Endodermal cell (in vitro differentiated cells): ENCODE measurements at regions not wholly inside any gene's neighbourhood (a gene's known extent, or its start where the extent isn't known, plus 50 kb on each side); places are given as distances from the start of the nearest gene placed in this dataset.

Experiments used
- DNase-seq: peaks from one replicate; pipeline ENCODE4 v3.0.0-alpha.2; 2017
- H3K27ac ChIP-seq: 2 replicates; pipeline ENCODE4 v1.5.1; 2013; ENCODE audit warnings: mild to moderate bottlenecking, low read depth, low read length, moderate library complexity
- H3K27me3 ChIP-seq: 2 replicates; pipeline ENCODE4 v1.6.1; 2013; ENCODE audit warnings: mild to moderate bottlenecking, low read length, moderate library complexity; ENCODE audit not compliant: insufficient read depth, control insufficient read depth, poor library complexity, severe bottlenecking
- H3K36me3 ChIP-seq: 2 replicates; pipeline ENCODE4 v1.7.0; 2013; ENCODE audit warnings: mild to moderate bottlenecking, low read length, moderate library complexity; ENCODE audit not compliant: control insufficient read depth, insufficient read depth
- H3K4me1 ChIP-seq: one replicate; pipeline ENCODE4 v1.7.0; 2013; ENCODE audit warnings: low read length; ENCODE audit not compliant: control insufficient read depth, insufficient read depth
- H3K4me3 ChIP-seq: 2 replicates; pipeline ENCODE4 v1.5.1; 2013; ENCODE audit warnings: mild to moderate bottlenecking, low read length, moderate library complexity
- H3K9ac ChIP-seq: 2 replicates; pipeline ENCODE4 v1.6.1; 2013; ENCODE audit warnings: mild to moderate bottlenecking, low read length, moderate library complexity; ENCODE audit not compliant: poor library complexity, severe bottlenecking; ENCODE audit errors: extremely low read depth
- H3K9me3 ChIP-seq: 2 replicates; pipeline ENCODE4 v1.6.1; 2013; ENCODE audit warnings: mild to moderate bottlenecking, low read length, moderate library complexity; ENCODE audit not compliant: control insufficient read depth
- H3K27ac Mint-ChIP-seq: 2 replicates; pipeline ENCODE4 v1.8.0; 2020; ENCODE audit warnings: mixed read lengths
- H3K27me3 Mint-ChIP-seq: 2 replicates; pipeline ENCODE4 v1.8.0; 2021; ENCODE audit warnings: mild to moderate bottlenecking, mixed read lengths; ENCODE audit not compliant: insufficient read depth
- H3K36me3 Mint-ChIP-seq: 2 replicates; pipeline ENCODE4 v1.8.0; 2020; ENCODE audit warnings: low read depth, mixed read lengths
- H3K4me1 Mint-ChIP-seq: 2 replicates; pipeline ENCODE4 v1.8.0; 2020; ENCODE audit warnings: mixed read lengths
- H3K4me3 Mint-ChIP-seq: 2 replicates; pipeline ENCODE4 v1.8.0; 2020; ENCODE audit warnings: mild to moderate bottlenecking, moderate library complexity, mixed read lengths
- H3K9me3 Mint-ChIP-seq: 2 replicates; pipeline ENCODE4 v1.8.0; 2020; ENCODE audit warnings: mild to moderate bottlenecking, mixed read lengths
- WGBS, 2 experiments: methylation state at CpG; one replicate each; pipeline versions ENCODE4 v1.1.5 to v1.1.7; 2013; ENCODE audit warnings: missing lambda C conversion rate in 2 of 2, mixed read lengths in 1 of 2; ENCODE audit not compliant: insufficient coverage in 1 of 2, insufficient read length in 1 of 2; 5-methylcytosine and 5-hydroxymethylcytosine counted together
- TF ChIP-seq, protein P1 (sequence below): fragments of 200-600 bp; sonication (generic); conservative IDR thresholded peaks from 2 replicates; pipeline ENCODE4 v1.5.0; 2021; ENCODE audit warnings: antibody characterized with exemption, mild to moderate bottlenecking

DNA sequence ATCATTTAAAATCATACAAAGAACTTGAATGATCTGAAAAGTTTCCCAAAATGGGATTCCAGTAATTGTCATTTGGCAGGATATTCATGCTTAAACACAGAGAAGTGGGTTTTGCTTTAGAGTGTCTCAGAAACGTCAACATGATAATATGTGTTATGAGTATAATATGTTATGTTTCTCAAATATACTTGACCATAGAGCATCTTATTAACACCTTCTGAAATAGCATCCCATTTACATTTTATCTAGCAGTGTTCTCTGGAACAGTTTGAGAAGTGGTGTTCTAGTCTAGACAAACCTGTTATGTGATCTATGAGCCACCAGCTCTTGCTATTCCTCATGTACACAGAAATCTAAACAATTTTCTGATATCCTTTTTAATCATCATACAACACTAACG lies 588.8 kb upstream of the PBX1 start:
- no CpG with 5 or more reads among the region's 2 CpGs for WGBS, 2 experiments
- Histone ChIP-seq H3K4me1 (no peaks in the 10 kb centered on the region), H3K4me3 (no peak overlapping the region), H3K27me3 (no peaks in the 10 kb centered on the region), H3K9ac (no peak overlapping the region), H3K36me3 (no peaks in the 10 kb centered on the region), H3K9me3 (peaks cover 8% of the 10 kb centered on the region), H3K27ac (no peak overlapping the region)
- H3K27me3 Mint-ChIP-seq: no peaks in the 10 kb centered on the region
- peaks cover 5% of the 10 kb centered on the region for H3K9me3 Mint-ChIP-seq
- H3K36me3 Mint-ChIP-seq: no peaks in the 10 kb centered on the region
- H3K27ac Mint-ChIP-seq: no peak overlapping the region
- no peak overlapping the region for H3K4me3 Mint-ChIP-seq
- no peak for DNase-seq
- TF ChIP-seq, protein P1, sequence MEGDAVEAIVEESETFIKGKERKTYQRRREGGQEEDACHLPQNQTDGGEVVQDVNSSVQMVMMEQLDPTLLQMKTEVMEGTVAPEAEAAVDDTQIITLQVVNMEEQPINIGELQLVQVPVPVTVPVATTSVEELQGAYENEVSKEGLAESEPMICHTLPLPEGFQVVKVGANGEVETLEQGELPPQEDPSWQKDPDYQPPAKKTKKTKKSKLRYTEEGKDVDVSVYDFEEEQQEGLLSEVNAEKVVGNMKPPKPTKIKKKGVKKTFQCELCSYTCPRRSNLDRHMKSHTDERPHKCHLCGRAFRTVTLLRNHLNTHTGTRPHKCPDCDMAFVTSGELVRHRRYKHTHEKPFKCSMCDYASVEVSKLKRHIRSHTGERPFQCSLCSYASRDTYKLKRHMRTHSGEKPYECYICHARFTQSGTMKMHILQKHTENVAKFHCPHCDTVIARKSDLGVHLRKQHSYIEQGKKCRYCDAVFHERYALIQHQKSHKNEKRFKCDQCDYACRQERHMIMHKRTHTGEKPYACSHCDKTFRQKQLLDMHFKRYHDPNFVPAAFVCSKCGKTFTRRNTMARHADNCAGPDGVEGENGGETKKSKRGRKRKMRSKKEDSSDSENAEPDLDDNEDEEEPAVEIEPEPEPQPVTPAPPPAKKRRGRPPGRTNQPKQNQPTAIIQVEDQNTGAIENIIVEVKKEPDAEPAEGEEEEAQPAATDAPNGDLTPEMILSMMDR: no peak
- no peaks in the 10 kb centered on the region for H3K4me1 Mint-ChIP-seq

DNA sequence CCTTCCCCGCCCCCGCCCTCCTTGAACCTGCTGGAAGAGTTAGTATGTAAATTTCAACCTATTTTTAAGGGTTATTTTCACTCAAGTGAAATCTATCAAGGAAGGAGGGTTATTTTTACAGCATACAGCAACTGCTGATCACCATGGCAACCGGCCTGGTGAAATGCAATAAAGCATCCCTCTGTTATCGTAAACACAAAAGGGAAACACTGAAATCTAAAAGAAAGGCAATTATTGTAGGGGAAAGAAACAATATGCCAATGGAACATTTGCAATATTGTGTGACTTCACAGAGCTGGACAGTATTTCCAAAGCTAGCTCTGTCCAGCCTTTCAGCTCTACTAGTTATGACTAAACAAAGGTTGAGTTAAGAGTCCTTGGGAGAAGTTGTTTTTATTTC lies 588.3 kb upstream of the PBX1 start:
- Histone ChIP-seq H3K9me3 (peaks cover 2% of the 10 kb centered on the region), H3K4me1 (no peaks in the 10 kb centered on the region), H3K27ac (no peak overlapping the region), H3K36me3 (no peaks in the 10 kb centered on the region), H3K4me3 (no peak overlapping the region), H3K9ac (no peak overlapping the region), H3K27me3 (no peaks in the 10 kb centered on the region)
- TF ChIP-seq, protein P1: no peak
- Mint-ChIP-seq H3K27ac (no peak overlapping the region), H3K4me1 (no peaks in the 10 kb centered on the region), H3K36me3 (no peaks in the 10 kb centered on the region), H3K4me3 (no peak overlapping the region), H3K9me3 (peaks cover 5% of the 10 kb centered on the region), H3K27me3 (no peaks in the 10 kb centered on the region)
- DNase-seq: no peak
- WGBS, 2 experiments: 94% methylated on average over 4 of the region's 4 CpGs; no CpG with 5 or more reads in 1 of the 2 experiments

DNA sequence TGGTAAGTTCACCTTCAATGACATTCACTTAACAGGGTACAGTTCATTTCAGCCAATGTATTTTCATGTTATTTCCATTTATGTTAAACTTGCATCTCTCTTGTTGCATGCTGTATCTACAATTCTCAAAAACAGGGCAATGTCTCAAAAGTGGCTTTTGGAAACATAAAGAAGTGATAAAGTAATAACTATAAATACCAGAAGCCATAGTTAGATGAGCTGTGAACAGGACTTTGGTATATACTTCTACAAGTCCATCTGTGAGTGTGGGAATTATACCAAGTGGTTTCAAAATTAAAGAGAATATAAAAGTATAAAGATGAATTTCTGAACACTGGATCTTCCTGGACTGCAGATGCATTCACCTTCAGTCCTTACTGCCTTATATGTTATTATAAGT lies 585.4 kb upstream of the PBX1 start:
- no peak overlapping the region for H3K27ac Mint-ChIP-seq
- no peaks in the 10 kb centered on the region for H3K27me3 ChIP-seq
- H3K4me3 Mint-ChIP-seq: no peak overlapping the region
- no peaks in the 10 kb centered on the region for H3K9me3 ChIP-seq
- DNase-seq: no peak
- TF ChIP-seq, protein P1: no peak
- no peaks in the 10 kb centered on the region for H3K4me1 Mint-ChIP-seq
- no peaks in the 10 kb centered on the region for H3K27me3 Mint-ChIP-seq
- no peaks in the 10 kb centered on the region for H3K36me3 ChIP-seq
- H3K36me3 Mint-ChIP-seq: no peaks in the 10 kb centered on the region
- no peak overlapping the region for H3K9ac ChIP-seq
- H3K4me1 ChIP-seq: no peaks in the 10 kb centered on the region
- peaks cover 3% of the 10 kb centered on the region for H3K9me3 Mint-ChIP-seq
- H3K4me3 ChIP-seq: no peak overlapping the region
- no peak overlapping the region for H3K27ac ChIP-seq
